Liver (tissue), 3 donors: ENCODE measurements at regions not wholly inside any gene's neighbourhood (a gene's known extent, or its start where the extent isn't known, plus 50 kb on each side); places are given as distances from the start of the nearest gene placed in this dataset.

Experiments used
- ATF3 ChIP-seq: IDR thresholded peaks from 2 replicates; pipeline ENCODE4 v1.6.1; 2016; ENCODE audit warnings: antibody characterized with exemption
- CTCF ChIP-seq: fragments of 150-350 bp; IDR thresholded peaks from 2 replicates; pipeline ENCODE4 v1.5.1; 2017; ENCODE audit warnings: improper control_type of control experiment, low read depth, low read length; ENCODE audit not compliant: missing input control
- FOXA1 ChIP-seq: IDR thresholded peaks from 2 replicates; pipeline ENCODE4 v1.6.1; 2016; ENCODE audit warnings: antibody characterized with exemption
- GABPA ChIP-seq, 2 donors: IDR thresholded peaks in 1 of 2; conservative IDR thresholded peaks in 1 of 2; 2 replicates each; pipeline ENCODE4 v1.6.1; 2016; ENCODE audit warnings: antibody characterized with exemption in 2 of 2, mild to moderate bottlenecking in 1 of 2, moderate library complexity in 1 of 2
- JUND ChIP-seq, 2 donors: IDR thresholded peaks; 2 replicates each; pipeline ENCODE4 v1.6.1; 2016; ENCODE audit warnings: antibody characterized with exemption in 2 of 2
- RAD21 ChIP-seq, 2 donors: IDR thresholded peaks; 2 replicates each; pipeline ENCODE4 v1.6.1; 2016; ENCODE audit warnings: antibody characterized with exemption in 2 of 2, mild to moderate bottlenecking in 2 of 2
- SP1 ChIP-seq: IDR thresholded peaks from 2 replicates; pipeline ENCODE4 v1.6.1; 2018; ENCODE audit warnings: antibody characterized with exemption, mild to moderate bottlenecking
- TAF1 ChIP-seq: conservative IDR thresholded peaks from 2 replicates; pipeline ENCODE4 v1.6.1; 2016; ENCODE audit warnings: antibody characterized with exemption, mild to moderate bottlenecking
- YY1 ChIP-seq: IDR thresholded peaks from 2 replicates; pipeline ENCODE4 v1.6.1; 2016; ENCODE audit warnings: antibody characterized with exemption, mild to moderate bottlenecking
- TF ChIP-seq, protein P1 (sequence below): IDR thresholded peaks from 2 replicates; pipeline ENCODE4 v1.6.1; 2016; ENCODE audit warnings: antibody characterized with exemption
- TF ChIP-seq, protein P2 (sequence below): IDR thresholded peaks from 2 replicates; pipeline ENCODE4 v1.6.1; 2016; ENCODE audit warnings: antibody characterized with exemption
- donor health status: healthy.
- donor health status: healthy.

DNA sequence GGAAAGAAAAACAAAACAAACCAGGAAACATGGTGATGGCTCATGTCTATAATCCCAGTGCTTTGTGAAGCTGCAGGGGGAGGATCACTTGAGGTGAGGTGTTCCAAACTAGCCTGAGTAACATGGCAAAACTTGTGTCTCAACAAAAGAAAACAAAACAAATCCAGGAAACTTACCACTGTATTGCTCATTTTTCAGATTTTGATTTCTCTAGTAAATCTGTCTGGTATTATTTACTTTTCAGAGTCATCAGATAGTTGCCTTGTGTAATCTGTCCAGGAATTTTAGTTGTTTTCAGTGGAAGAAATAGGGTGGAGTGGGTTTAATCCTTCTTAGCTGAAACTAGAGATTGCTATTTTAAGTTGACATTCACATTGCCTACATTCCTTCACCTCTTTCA, 91.8 kb upstream of the ALCAM start:
- TF ChIP-seq CTCF (no peak), TAF1 (no peak), ATF3 (no peak), GABPA (IDR thresholded peaks at IDR 0.05 in 1 of 2, conservative IDR thresholded peaks at IDR 0.05 in 1 of 2) (no peak), YY1 (no peak), FOXA1 (no peak), JUND (IDR thresholded peaks at IDR 0.05) (no peak), SP1 (no peak), RAD21 (IDR thresholded peaks at IDR 0.05) (no peak)
- TF ChIP-seq, protein P1, sequence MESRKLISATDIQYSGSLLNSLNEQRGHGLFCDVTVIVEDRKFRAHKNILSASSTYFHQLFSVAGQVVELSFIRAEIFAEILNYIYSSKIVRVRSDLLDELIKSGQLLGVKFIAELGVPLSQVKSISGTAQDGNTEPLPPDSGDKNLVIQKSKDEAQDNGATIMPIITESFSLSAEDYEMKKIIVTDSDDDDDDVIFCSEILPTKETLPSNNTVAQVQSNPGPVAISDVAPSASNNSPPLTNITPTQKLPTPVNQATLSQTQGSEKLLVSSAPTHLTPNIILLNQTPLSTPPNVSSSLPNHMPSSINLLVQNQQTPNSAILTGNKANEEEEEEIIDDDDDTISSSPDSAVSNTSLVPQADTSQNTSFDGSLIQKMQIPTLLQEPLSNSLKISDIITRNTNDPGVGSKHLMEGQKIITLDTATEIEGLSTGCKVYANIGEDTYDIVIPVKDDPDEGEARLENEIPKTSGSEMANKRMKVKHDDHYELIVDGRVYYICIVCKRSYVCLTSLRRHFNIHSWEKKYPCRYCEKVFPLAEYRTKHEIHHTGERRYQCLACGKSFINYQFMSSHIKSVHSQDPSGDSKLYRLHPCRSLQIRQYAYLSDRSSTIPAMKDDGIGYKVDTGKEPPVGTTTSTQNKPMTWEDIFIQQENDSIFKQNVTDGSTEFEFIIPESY: no peak
- TF ChIP-seq, protein P2, sequence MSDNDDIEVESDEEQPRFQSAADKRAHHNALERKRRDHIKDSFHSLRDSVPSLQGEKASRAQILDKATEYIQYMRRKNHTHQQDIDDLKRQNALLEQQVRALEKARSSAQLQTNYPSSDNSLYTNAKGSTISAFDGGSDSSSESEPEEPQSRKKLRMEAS: no peak
